GDM1 (cell line): ENCODE measurements at regions not wholly inside any gene's neighbourhood (a gene's known extent, or its start where the extent isn't known, plus 50 kb on each side); places are given as distances from the start of the nearest gene placed in this dataset.

Source experiments
- DNase-seq: peaks from one replicate; lab custom pipeline; 2025; lab: John Stamatoyannopoulos, UW

- DNase-seq, result no peak
Observed at GRCh38 chr9:73459817-73460216, 308.2 kb downstream of the ANXA1 start.

GRCh38 chr9:73468716-73469115, 317.1 kb downstream of the ANXA1 start:
- DNase-seq, result no peak

- DNase-seq, result no peak
Observed at GRCh38 chr9:73470766-73471165, 319.1 kb downstream of the ANXA1 start.

GRCh38 chr9:73474002-73474600, 322.4 kb downstream of the ANXA1 start:
- no peak for DNase-seq

- DNase-seq, result no peak
Observed at GRCh38 chr9:73474625-73475024, 323.0 kb downstream of the ANXA1 start.

- DNase-seq, result no peak
Observed at GRCh38 chr9:73494894-73495293, 343.2 kb downstream of the ANXA1 start.

- DNase-seq, result no peak
Observed at GRCh38 chr9:73497796-73498195, 346.1 kb downstream of the ANXA1 start.

GRCh38 chr9:73515216-73515615, 363.6 kb downstream of the ANXA1 start:
- DNase-seq, result no peak

- no peak for DNase-seq
Observed at GRCh38 chr9:73523391-73523790, 371.7 kb downstream of the ANXA1 start.

GRCh38 chr9:73525350-73525749, 373.7 kb downstream of the ANXA1 start:
- no peak for DNase-seq

- no peak for DNase-seq
Observed at GRCh38 chr9:73527521-73527920, 375.9 kb downstream of the ANXA1 start.

- no peak for DNase-seq
Observed at GRCh38 chr9:73528926-73529325, 377.3 kb downstream of the ANXA1 start.

- DNase-seq, result no peak
Observed at GRCh38 chr9:73529666-73530065, 378.0 kb downstream of the ANXA1 start.

- no peak for DNase-seq
Observed at GRCh38 chr9:73531051-73531532, 379.4 kb downstream of the ANXA1 start.

- no peak for DNase-seq
Observed at GRCh38 chr9:73531658-73532057, 380.0 kb downstream of the ANXA1 start.

GRCh38 chr9:73532985-73533384, 381.3 kb downstream of the ANXA1 start:
- DNase-seq, result no peak

GRCh38 chr9:73536403-73536802, 384.7 kb downstream of the ANXA1 start:
- no peak for DNase-seq

GRCh38 chr9:73537561-73537960, 385.9 kb downstream of the ANXA1 start:
- DNase-seq, result no peak

- DNase-seq, result no peak
Observed at GRCh38 chr9:73539881-73540390, 388.3 kb downstream of the ANXA1 start.

GRCh38 chr9:73541923-73542322, 390.3 kb downstream of the ANXA1 start:
- DNase-seq, result no peak

GRCh38 chr9:73543727-73544126, 392.1 kb downstream of the ANXA1 start:
- no peak for DNase-seq

GRCh38 chr9:73548201-73548600, 396.5 kb downstream of the ANXA1 start:
- DNase-seq, result no peak

- DNase-seq, result no peak
Observed at GRCh38 chr9:73549991-73550390, 398.3 kb downstream of the ANXA1 start.

GRCh38 chr9:73553295-73553694, 401.6 kb downstream of the ANXA1 start:
- no peak for DNase-seq
